ENCODE measurements at regions not wholly inside any gene's neighbourhood (a gene's known extent, or its start where the extent isn't known, plus 50 kb on each side); places are given as distances from the start of the nearest gene placed in this dataset.

DNA sequence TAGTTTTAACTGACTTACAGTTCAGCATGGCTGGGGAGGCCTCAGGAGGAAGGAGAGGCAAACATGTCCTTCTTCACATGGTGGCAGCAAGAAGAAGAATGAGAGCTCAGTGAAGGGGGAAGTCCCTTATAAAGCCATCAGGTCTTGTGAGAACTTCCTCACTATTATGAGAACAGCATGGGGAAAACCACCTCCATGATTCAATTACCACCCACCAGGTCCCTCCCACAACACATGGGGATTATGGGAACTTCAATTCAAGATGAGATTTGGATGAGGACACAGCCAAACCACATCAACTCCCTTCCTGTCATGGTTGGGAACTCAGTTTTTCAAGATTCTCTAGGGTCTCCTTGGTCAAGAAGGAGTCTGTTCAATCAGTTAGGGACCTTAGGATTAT lies 432.9 kb upstream of the CNTN5 start:
- Histone ChIP-seq H3K4me1 (no peaks in the 10 kb centered on the region), H3K27ac (no peak overlapping the region), H3K9me3 (no peaks in the 10 kb centered on the region), H3K36me3 (no peaks in the 10 kb centered on the region), H3K27me3 (ENCODE audit: low read depth) (no peaks in the 10 kb centered on the region), H3K4me3 (no peak overlapping the region)
- ATAC-seq (no peak), DNase-seq (no peak)
- TF ChIP-seq, protein P1, sequence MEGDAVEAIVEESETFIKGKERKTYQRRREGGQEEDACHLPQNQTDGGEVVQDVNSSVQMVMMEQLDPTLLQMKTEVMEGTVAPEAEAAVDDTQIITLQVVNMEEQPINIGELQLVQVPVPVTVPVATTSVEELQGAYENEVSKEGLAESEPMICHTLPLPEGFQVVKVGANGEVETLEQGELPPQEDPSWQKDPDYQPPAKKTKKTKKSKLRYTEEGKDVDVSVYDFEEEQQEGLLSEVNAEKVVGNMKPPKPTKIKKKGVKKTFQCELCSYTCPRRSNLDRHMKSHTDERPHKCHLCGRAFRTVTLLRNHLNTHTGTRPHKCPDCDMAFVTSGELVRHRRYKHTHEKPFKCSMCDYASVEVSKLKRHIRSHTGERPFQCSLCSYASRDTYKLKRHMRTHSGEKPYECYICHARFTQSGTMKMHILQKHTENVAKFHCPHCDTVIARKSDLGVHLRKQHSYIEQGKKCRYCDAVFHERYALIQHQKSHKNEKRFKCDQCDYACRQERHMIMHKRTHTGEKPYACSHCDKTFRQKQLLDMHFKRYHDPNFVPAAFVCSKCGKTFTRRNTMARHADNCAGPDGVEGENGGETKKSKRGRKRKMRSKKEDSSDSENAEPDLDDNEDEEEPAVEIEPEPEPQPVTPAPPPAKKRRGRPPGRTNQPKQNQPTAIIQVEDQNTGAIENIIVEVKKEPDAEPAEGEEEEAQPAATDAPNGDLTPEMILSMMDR (IDR thresholded peaks at IDR 0.05), result no peak
- intact Hi-C loops (cut with DNase I), result no loop called here

DNA sequence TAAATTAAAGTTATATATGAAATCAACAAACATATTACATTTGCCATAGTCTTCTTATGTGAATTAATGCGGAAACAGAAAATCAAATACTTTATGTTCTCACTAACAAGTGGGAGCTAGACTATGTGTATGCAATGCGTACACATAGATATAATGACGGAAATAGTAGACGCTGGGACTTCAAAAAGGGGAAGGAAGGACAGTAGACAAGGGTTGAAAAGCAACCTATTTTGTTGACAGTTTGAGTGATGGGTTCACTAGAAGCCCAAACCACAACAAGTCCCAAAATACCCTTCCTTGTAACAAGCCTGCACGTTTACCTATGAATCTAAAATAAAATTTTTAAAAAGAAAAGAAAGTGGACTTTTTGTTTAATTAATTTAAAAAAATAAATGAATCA lies 430.8 kb upstream of the CNTN5 start:
- Histone ChIP-seq H3K27me3 (ENCODE audit: low read depth) (no peaks in the 10 kb centered on the region), H3K36me3 (no peaks in the 10 kb centered on the region), H3K4me1 (no peaks in the 10 kb centered on the region), H3K27ac (no peak overlapping the region), H3K9me3 (peaks cover 4% of the 10 kb centered on the region), H3K4me3 (no peak overlapping the region)
- intact Hi-C loops (cut with DNase I), result no loop called here
- TF ChIP-seq, protein P1 (IDR thresholded peaks at IDR 0.05), result no peak
- no peak for DNase-seq
- no peak for ATAC-seq

DNA sequence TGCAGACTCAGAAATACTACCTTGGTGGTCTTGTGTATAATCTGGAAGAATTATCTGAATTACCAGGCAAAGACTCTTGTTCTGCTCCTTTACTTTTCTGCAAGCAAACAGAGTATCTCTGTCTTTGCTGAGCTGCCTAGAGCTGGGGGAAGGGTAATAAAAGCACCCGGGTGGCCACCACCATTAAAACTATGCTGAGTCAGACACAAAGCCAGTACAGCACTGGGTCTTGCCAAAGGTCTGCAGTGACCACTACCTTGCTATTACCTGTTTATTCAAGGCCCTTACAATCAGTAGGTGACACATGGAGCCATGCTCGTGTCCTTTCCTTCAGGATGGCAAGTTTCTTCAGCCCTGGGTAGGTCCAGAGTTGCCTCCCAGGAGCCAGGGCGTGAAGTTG lies 420.6 kb upstream of the CNTN5 start:
- DNase-seq (no peak), ATAC-seq (no peak)
- H3K4me1 ChIP-seq, result no peaks in the 10 kb centered on the region
- no peaks in the 10 kb centered on the region for H3K9me3 ChIP-seq
- no peak overlapping the region for H3K4me3 ChIP-seq
- H3K27me3 ChIP-seq (ENCODE audit: low read depth), result no peaks in the 10 kb centered on the region
- no peaks in the 10 kb centered on the region for H3K36me3 ChIP-seq
- TF ChIP-seq, protein P1 (IDR thresholded peaks at IDR 0.05), result no peak
- no peak overlapping the region for H3K27ac ChIP-seq
- intact Hi-C loops (cut with DNase I), result no loop called here

DNA sequence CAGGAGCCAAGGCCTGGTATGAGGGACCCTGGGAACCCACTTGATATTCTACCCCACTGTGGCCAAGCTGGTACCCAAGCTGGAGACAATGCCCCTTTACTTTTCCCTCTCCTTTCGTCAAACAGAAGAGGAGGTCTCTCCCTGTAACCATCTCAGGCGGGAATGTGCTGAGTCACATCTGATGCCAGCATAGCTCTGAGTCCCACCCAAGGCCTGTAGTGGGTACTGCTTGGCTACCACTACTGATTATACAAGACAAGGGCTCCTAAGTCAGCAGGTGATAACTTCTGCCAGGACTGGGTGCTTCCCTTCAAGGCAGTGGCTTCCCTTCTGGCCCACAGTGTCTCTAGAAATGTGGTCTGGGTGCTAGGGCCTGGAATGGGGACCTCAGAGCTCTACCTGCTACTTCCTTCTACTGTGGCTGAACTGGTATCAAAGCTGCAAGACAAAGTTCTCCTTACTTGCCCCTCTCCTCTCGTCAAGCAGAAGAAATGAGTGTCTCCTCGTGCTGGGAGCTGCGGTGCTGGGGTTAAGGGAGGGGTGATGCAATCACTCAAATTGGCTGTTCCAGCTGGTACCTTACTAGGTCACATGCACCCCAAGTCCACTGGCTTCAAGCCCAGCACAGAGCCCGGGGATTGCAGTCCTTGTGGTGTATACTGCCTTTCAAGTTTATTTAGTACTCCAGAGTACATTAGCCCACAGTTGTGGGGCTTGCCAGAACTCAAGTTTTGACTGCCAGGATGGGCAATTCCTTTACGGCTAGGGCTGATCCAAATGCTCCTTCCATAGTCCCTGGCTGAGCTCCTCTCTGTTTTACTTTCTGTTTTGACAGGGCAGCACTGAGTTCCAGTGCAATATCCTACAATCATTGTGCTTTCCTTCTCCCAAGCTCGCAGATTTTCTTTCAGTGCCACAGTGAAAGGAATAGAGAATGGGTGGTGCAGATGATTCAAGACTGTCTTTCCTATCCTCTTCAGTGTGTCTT lies 419.7 kb upstream of the CNTN5 start:
- Histone ChIP-seq H3K4me1 (no peaks in the 10 kb centered on the region), H3K4me3 (no peak overlapping the region), H3K36me3 (no peaks in the 10 kb centered on the region), H3K27ac (no peak overlapping the region), H3K9me3 (no peaks in the 10 kb centered on the region), H3K27me3 (ENCODE audit: low read depth) (no peaks in the 10 kb centered on the region)
- TF ChIP-seq, protein P1 (IDR thresholded peaks at IDR 0.05), result no peak
- peak; percentile 75 for DNase-seq
- intact Hi-C loops (cut with DNase I), result no loop called here
- ATAC-seq, result peak; percentile 85 to 86

DNA sequence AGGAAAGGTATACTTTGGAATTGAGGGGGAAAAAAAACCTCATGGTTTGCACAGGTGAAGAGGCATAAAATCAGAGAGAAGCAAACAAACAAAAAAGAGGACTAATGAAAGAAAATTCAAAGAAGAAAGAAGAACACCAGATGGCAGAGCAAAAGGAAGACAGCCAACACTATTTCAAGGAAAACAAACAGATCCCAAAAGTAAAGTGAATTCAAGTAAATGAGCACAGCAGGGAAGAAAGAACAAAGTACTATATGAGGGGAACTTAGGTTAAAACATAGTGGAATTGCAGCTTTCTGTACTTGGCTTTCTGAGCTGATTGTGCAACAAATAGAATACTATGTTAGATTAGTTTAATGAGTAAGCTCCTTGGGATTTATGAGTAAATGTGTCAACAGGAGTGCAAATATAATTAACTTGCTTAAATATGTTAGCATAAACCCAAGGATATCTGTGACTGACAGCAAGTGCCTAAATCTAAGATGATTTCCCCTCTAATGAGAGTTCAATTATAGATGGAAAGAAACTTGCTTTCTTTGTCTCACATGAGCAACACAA lies 404.6 kb upstream of the CNTN5 start:
- ATAC-seq, result peak; percentile 41 to 85
- H3K27ac ChIP-seq, result no peak overlapping the region

More for the DNA sequence above, 404.6 kb upstream of the CNTN5 start:
- TF ChIP-seq, protein P1 (IDR thresholded peaks at IDR 0.05), result no peak
- intact Hi-C loops (cut with DNase I), result no loop called here
- no peaks in the 10 kb centered on the region for H3K9me3 ChIP-seq
- H3K4me1 ChIP-seq, result no peaks in the 10 kb centered on the region
- H3K4me3 ChIP-seq, result no peak overlapping the region
- no peaks in the 10 kb centered on the region for H3K27me3 ChIP-seq (ENCODE audit: low read depth)
- no peaks in the 10 kb centered on the region for H3K36me3 ChIP-seq
- no peak for DNase-seq
